ENCODE measurements at regions not wholly inside any gene's neighbourhood (a gene's known extent, or its start where the extent isn't known, plus 50 kb on each side); places are given as distances from the start of the nearest gene placed in this dataset.
"Not testable (repeated sequence)": the region's sequence is repeated elsewhere in the genome, so short reads cannot be mapped to it uniquely, and the experiment has no call there.

DNA sequence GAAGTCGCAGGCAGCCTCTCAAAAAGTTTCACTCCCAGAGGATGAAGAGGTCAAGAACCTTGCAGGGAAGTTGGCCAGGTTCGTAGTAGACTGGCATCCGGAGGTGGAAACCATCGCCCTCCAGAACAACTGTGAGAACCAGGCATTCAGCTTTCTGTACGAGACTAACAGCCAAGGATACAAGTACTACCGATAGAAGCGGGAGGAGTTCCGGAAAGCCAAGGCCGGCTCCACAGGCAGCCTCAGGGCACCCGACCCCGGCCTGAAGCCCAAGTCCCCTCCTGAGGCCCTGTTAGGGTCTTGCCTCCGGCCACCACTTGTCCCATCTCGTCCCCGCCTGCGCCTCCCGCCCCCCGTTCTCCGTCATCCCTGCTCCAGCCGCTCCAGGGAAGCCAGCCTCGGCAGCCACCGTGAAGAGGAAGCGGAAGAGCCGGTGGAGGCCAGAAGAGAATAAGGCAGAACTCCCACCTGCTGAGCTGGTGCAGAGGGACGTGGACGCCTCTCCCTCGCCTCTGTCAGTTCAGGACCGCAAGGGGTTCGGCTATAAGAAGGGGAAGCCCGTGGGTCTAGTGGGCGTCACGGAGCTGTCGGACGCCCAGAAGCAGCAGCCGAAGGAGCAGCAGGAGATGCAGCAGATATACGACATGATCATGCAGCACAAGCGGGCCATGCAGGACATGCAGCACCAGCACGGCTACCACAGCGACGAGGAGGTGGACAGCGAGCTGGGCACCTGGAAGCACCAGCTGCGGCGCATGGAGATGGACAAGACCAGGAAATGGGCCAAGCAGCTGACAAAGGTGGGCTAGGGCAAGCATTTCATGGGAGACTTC, 366.8 kb upstream of the ATXN7L3B start:
- ATAC-seq (no peak), DNase-seq (no peak)
- ChIA-PET POLR2A (no interaction called here), CTCF (no interaction called here)
- no peak overlapping the region for H3K4me3 Mint-ChIP-seq
- no peaks in the 10 kb centered on the region for H3K27me3 Mint-ChIP-seq (ENCODE audit: low read depth)
- H3K9me3 Mint-ChIP-seq (ENCODE audit: insufficient read depth): peaks cover 2% of the 10 kb centered on the region
- H3K4me1 Mint-ChIP-seq (ENCODE audit: low read depth): no peaks in the 10 kb centered on the region
- no peak overlapping the region for H3K27ac Mint-ChIP-seq
- no peaks in the 10 kb centered on the region for H3K36me3 Mint-ChIP-seq (ENCODE audit: low read depth)

DNA sequence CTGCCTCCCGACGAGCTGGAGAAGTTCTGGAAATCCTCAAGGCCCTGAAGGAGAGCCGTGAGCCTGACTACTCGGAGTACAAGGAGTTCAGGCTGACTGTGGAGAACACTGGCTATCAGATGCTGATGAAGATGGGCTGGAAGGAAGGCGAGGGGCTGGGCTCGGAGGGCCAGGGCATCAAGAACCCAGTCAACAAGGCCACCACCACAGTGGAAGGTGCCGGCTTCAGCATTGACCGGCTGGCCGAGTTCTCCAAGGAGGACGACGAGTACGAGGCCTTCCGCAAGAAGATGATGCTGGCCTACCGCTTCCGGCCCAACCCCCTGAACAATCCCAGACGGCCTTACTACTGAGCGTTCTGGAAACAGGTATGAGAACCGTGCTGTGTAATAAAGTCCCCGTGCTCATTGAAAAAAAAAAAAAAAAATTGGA, 366.1 kb upstream of the ATXN7L3B start:
- ChIA-PET POLR2A (no interaction called here), CTCF (no interaction called here)
- H3K4me1 Mint-ChIP-seq (ENCODE audit: low read depth): no peaks in the 10 kb centered on the region
- H3K36me3 Mint-ChIP-seq (ENCODE audit: low read depth): no peaks in the 10 kb centered on the region
- peaks cover 5% of the 10 kb centered on the region for H3K9me3 Mint-ChIP-seq (ENCODE audit: insufficient read depth)
- no peak overlapping the region for H3K4me3 Mint-ChIP-seq
- DNase-seq (no peak), ATAC-seq (no peak)
- no peak overlapping the region for H3K27ac Mint-ChIP-seq
- H3K27me3 Mint-ChIP-seq (ENCODE audit: low read depth): no peaks in the 10 kb centered on the region

DNA sequence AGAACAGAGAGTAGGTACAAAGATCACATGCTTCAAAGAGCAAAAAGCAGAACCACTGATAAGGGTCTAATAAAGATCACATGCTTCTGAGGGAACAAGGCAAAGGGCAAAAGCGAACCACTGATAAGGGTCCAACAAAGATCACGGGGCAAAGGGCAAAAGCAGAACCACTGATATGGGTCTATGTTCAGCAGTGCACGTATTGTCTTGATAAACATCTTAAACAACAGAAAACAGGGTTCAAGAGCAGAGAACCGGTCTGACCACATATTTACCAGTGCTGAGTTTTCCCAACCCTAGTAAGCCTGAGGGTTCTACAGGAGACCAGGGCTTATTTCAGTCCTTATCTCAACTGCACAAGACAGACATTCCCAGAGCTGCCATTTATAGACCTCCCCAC, 362.7 kb upstream of the ATXN7L3B start:
- H3K9me3 Mint-ChIP-seq (ENCODE audit: insufficient read depth); H3K4me3 Mint-ChIP-seq; DNase-seq; H3K4me1 Mint-ChIP-seq (ENCODE audit: low read depth); H3K27ac Mint-ChIP-seq; ATAC-seq; H3K36me3 Mint-ChIP-seq (ENCODE audit: low read depth); CTCF ChIA-PET; H3K27me3 Mint-ChIP-seq (ENCODE audit: low read depth); POLR2A ChIA-PET: not testable (repeated sequence)

DNA sequence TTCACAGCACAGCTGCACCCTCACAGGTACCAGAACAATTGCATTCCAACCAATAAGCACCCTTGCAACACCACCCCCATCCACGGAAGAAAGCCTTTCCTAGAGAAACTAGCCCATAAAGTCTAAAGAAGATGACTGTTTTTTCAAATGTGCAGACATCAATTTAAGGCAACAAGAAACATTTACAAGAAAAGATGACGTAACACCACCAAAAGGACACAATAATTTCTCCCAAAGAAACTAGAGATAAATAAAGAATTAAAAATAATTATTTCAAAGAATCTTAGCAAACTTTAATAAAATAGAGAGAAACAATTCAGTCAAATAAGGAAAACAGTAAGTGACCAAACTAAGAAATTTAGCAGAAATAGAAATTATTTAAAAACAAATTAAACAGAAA, 352.3 kb upstream of the ATXN7L3B start:
- ATAC-seq (no peak), DNase-seq (no peak)
- H3K36me3 Mint-ChIP-seq (ENCODE audit: low read depth): no peaks in the 10 kb centered on the region
- POLR2A ChIA-PET: no interaction called here
- no peak overlapping the region for H3K27ac Mint-ChIP-seq
- CTCF ChIA-PET: no interaction called here
- no peaks in the 10 kb centered on the region for H3K9me3 Mint-ChIP-seq (ENCODE audit: insufficient read depth)
- H3K27me3 Mint-ChIP-seq (ENCODE audit: low read depth): no peaks in the 10 kb centered on the region
- no peak overlapping the region for H3K4me3 Mint-ChIP-seq
- H3K4me1 Mint-ChIP-seq (ENCODE audit: low read depth): no peaks in the 10 kb centered on the region

DNA sequence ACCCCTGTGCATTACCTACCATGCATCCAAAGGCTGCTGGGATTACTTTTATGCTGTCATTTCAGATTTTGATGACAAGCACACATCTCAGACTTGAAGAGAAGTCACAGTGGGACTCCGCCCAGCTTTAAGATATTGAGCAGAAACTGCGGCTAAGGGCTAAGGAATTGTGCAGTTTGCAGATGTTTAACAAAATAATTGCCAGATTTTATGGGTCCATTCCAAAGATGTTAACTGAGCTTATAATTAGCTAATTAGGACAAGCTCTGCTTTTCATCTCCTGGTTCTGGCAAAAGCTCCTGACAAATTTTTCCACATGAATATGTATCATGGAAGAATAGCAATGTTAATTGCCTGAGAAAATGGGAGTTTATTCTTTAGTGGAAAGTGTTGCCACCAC, 344.4 kb upstream of the ATXN7L3B start:
- no peaks in the 10 kb centered on the region for H3K4me1 Mint-ChIP-seq (ENCODE audit: low read depth)
- H3K4me3 Mint-ChIP-seq: no peak overlapping the region
- H3K27ac Mint-ChIP-seq: no peak overlapping the region
- ChIA-PET CTCF (no interaction called here), POLR2A (no interaction called here)
- peaks cover 3% of the 10 kb centered on the region for H3K9me3 Mint-ChIP-seq (ENCODE audit: insufficient read depth)
- no peaks in the 10 kb centered on the region for H3K27me3 Mint-ChIP-seq (ENCODE audit: low read depth)
- no peak for DNase-seq
- no peak for ATAC-seq
- no peaks in the 10 kb centered on the region for H3K36me3 Mint-ChIP-seq (ENCODE audit: low read depth)

DNA sequence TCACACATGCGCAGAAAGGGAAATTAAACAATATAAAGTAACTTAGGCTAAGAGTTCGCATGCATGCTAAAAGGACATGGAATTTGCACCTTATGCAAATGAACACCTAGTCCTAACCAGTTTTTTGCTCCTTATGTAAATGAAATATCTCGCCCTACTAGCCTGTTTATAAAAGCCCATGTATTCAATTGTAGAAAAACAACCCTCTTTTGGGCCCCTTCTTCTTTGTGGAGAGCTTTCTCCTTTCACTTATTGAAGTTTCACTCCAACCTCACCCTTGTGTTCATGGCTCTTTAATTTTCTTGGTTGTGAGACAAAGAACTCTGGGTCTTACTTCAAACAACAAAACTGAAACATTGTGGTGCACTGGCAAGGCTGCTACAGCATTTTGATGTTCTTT, 333.4 kb upstream of the ATXN7L3B start:
- Mint-ChIP-seq H3K27ac (no peak overlapping the region), H3K27me3 (ENCODE audit: low read depth) (no peaks in the 10 kb centered on the region), H3K9me3 (ENCODE audit: insufficient read depth) (no peaks in the 10 kb centered on the region), H3K4me3 (no peak overlapping the region), H3K4me1 (ENCODE audit: low read depth) (no peaks in the 10 kb centered on the region), H3K36me3 (ENCODE audit: low read depth) (no peaks in the 10 kb centered on the region)
- ChIA-PET CTCF (no interaction called here), POLR2A (no interaction called here)
- DNase-seq (no peak), ATAC-seq (no peak)

DNA sequence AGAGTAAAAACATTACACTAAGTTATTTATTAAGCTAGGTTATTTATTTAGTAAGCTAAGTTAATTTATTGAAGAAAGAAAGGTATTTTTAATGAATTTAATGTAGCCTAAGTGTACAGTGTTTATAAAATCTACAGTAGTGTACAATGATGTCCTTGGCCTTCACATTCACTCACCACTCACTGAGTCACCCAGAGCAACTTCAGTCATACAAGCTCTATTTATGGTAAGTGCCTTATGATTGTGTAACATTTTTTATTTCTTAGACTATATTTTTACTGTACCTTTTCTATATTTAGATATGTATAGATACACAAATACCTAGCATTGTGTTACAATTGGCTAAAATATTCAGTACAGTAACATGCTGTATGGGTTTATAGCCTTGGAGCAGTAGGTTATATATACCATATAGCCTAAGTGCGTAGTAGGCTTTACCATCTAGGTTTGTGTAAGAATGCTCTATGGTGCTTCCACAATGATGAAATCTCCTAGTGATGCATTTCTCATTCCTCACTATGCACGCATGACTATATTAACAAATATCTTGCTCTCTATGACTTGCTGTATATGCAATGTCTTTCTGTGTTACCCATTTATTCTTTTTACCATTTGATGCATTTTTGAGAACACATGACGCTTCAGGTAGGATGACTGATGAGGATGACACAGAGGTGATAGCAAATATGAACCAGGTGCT, 309.6 kb upstream of the ATXN7L3B start:
- ChIA-PET CTCF (no interaction called here), POLR2A (no interaction called here)
- H3K4me3 Mint-ChIP-seq: no peak overlapping the region
- no peak for DNase-seq
- no peaks in the 10 kb centered on the region for H3K4me1 Mint-ChIP-seq (ENCODE audit: low read depth)
- H3K9me3 Mint-ChIP-seq (ENCODE audit: insufficient read depth): no peaks in the 10 kb centered on the region
- no peaks in the 10 kb centered on the region for H3K36me3 Mint-ChIP-seq (ENCODE audit: low read depth)
- ATAC-seq: no peak
- no peak overlapping the region for H3K27ac Mint-ChIP-seq
- H3K27me3 Mint-ChIP-seq (ENCODE audit: low read depth): no peaks in the 10 kb centered on the region

DNA sequence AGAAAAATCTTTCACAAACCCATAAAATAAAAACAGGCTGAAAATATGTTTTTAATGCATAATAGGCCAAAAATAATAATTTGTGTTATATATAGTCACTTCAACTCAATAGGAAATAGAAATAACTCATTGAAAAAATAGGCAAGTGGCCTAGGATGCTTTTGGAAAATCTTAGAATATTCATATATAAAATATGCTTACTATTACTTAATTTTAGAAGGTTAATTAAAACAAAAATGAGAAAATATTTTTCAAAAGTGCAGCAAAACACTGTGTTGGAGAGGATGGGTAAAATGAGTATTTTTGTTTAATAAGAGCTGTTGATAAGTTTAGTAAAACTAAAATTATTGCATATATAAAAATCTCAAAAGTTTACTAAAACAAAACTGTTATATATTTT, 308.0 kb upstream of the ATXN7L3B start:
- no peak overlapping the region for H3K27ac Mint-ChIP-seq
- H3K9me3 Mint-ChIP-seq (ENCODE audit: insufficient read depth): no peaks in the 10 kb centered on the region
- no peaks in the 10 kb centered on the region for H3K4me1 Mint-ChIP-seq (ENCODE audit: low read depth)
- POLR2A ChIA-PET: no interaction called here
- no peaks in the 10 kb centered on the region for H3K36me3 Mint-ChIP-seq (ENCODE audit: low read depth)
- no peak for DNase-seq
- CTCF ChIA-PET: no interaction called here
- ATAC-seq: no peak
- H3K27me3 Mint-ChIP-seq (ENCODE audit: low read depth): no peaks in the 10 kb centered on the region
- no peak overlapping the region for H3K4me3 Mint-ChIP-seq

DNA sequence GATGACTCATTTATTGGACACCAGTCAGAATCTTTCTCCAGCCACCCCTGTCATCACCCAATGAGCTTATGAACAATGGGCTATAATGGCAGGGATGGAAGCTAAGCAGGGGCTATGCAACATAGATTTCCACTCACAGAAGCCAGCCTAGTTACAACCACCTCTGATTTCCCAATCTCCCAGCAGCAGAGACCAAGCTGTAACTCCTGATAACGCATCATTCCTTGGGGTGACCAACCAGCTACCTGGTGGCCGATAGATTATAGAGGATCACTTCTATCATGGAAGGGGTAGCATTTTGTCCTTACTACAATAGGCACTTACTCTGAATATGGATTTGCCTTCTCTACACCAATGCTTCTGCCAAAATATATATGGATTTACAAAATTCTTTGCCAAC, 302.3 kb upstream of the ATXN7L3B start:
- no peaks in the 10 kb centered on the region for H3K9me3 Mint-ChIP-seq (ENCODE audit: insufficient read depth)
- ChIA-PET CTCF (no interaction called here), POLR2A (no interaction called here)
- H3K27me3 Mint-ChIP-seq (ENCODE audit: low read depth): no peaks in the 10 kb centered on the region
- no peak for ATAC-seq
- no peak overlapping the region for H3K27ac Mint-ChIP-seq
- DNase-seq: no peak
- no peaks in the 10 kb centered on the region for H3K36me3 Mint-ChIP-seq (ENCODE audit: low read depth)
- H3K4me3 Mint-ChIP-seq: no peak overlapping the region
- no peaks in the 10 kb centered on the region for H3K4me1 Mint-ChIP-seq (ENCODE audit: low read depth)

DNA sequence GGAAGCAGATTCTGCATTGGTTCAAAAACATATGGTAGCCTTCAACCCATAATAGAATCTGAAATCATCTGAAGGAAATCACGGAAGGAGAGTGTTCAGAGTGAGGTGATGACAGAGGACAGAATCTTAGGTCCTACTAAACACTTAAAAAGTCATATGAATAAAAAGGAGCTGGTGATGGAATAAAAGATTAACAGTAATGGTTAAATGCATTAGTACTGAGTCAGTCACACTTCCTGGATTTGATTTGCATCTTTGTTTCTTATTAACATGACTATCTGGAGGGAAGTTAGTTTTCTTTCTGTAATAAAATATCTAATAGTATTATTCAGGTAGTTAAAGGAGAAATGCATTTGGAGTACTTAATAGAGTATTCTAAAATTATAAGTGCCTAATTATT, 296.3 kb upstream of the ATXN7L3B start:
- H3K9me3 Mint-ChIP-seq (ENCODE audit: insufficient read depth): no peaks in the 10 kb centered on the region
- no peak overlapping the region for H3K4me3 Mint-ChIP-seq
- no peak for DNase-seq
- no peaks in the 10 kb centered on the region for H3K36me3 Mint-ChIP-seq (ENCODE audit: low read depth)
- H3K4me1 Mint-ChIP-seq (ENCODE audit: low read depth): no peaks in the 10 kb centered on the region
- POLR2A ChIA-PET: no interaction called here
- ATAC-seq: no peak
- CTCF ChIA-PET: no interaction called here
- no peak overlapping the region for H3K27ac Mint-ChIP-seq
- H3K27me3 Mint-ChIP-seq (ENCODE audit: low read depth): no peaks in the 10 kb centered on the region

DNA sequence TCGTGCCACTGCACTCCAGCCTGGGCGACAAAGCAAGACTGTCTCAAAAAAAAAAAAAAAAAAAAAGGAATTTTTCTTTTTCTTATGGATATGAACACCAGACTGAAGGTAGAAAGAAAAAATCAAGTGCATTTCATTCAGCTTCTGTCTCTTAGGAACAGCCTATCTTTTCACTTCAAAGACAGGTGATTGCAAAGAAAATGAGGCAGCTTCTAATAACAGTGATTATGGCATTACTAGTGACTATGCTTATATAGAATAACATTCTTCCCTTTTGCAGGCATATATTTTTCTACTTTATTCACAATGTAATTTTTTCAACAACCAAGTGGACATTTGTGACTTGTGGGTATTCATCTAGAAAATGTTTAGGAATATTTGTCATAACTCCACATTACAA, 295.5 kb upstream of the ATXN7L3B start:
- ATAC-seq (no peak), DNase-seq (no peak)
- H3K36me3 Mint-ChIP-seq (ENCODE audit: low read depth): no peaks in the 10 kb centered on the region
- POLR2A ChIA-PET: no interaction called here
- H3K4me3 Mint-ChIP-seq: no peak overlapping the region
- no peaks in the 10 kb centered on the region for H3K4me1 Mint-ChIP-seq (ENCODE audit: low read depth)
- H3K27ac Mint-ChIP-seq: no peak overlapping the region
- no peaks in the 10 kb centered on the region for H3K27me3 Mint-ChIP-seq (ENCODE audit: low read depth)
- CTCF ChIA-PET: no interaction called here
- no peaks in the 10 kb centered on the region for H3K9me3 Mint-ChIP-seq (ENCODE audit: insufficient read depth)

DNA sequence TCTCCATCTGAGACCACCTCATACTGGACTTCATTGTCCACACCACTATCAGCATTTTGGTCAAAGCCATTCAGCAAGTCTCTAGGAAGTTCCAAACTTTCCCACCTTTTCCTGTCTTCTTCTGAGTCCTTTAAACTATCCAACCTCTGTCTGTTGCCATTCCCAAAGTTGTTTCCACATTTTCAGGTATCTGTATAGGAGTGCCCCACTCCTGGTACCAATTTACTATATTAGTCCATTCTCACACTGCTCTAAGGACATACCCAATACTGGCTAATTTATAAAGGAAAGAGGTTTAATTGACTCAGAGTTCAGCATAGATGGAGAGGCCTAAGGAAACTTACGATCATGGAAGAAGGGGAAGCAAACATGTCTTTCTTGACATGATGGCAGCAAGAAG, 292.2 kb upstream of the ATXN7L3B start:
- Mint-ChIP-seq H3K27me3 (ENCODE audit: low read depth) (no peaks in the 10 kb centered on the region), H3K36me3 (ENCODE audit: low read depth) (no peaks in the 10 kb centered on the region), H3K4me1 (ENCODE audit: low read depth) (no peaks in the 10 kb centered on the region), H3K9me3 (ENCODE audit: insufficient read depth) (no peaks in the 10 kb centered on the region), H3K27ac (no peak overlapping the region), H3K4me3 (no peak overlapping the region)
- ChIA-PET CTCF (no interaction called here), POLR2A (no interaction called here)
- ATAC-seq (no peak), DNase-seq (no peak)

DNA sequence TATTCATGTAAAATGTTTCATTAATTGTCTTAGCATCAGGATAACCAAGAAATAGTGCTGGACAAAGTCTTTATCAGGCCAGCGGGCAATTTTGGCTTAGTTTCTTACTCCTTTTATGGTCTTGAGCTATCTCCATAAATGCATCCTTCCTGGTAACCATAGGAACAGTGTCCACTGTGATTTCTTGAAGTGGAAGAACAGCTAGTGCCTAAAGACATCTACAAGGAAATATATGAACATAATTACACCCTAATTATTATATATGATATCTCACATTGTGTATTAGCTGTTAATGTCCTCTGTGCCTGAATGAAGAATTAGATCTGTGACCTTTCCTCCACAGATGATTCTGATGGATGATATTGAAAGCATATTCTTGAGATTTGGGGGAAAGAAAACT, 286.7 kb upstream of the ATXN7L3B start:
- no peaks in the 10 kb centered on the region for H3K9me3 Mint-ChIP-seq (ENCODE audit: insufficient read depth)

More for the DNA sequence above, 286.7 kb upstream of the ATXN7L3B start:
- Mint-ChIP-seq H3K4me1 (ENCODE audit: low read depth) (no peaks in the 10 kb centered on the region), H3K27me3 (ENCODE audit: low read depth) (no peaks in the 10 kb centered on the region), H3K4me3 (no peak overlapping the region), H3K36me3 (ENCODE audit: low read depth) (no peaks in the 10 kb centered on the region), H3K27ac (no peak overlapping the region)
- CTCF ChIA-PET: no interaction called here
- POLR2A ChIA-PET: no interaction called here
- DNase-seq (no peak), ATAC-seq (no peak)

Data from activated CD8-positive, alpha-beta T cell treated with anti-CD3 and anti-CD28 coated beads, Interleukin-2, amount 10 ng/mL, durations not matched to agents 7 days and 5 days (primary cell).